Ramos (cell line): ENCODE measurements at regions not wholly inside any gene's neighbourhood (a gene's known extent, or its start where the extent isn't known, plus 50 kb on each side); places are given as distances from the start of the nearest gene placed in this dataset.
"Not testable (repeated sequence)": the region's sequence is repeated elsewhere in the genome, so short reads cannot be mapped to it uniquely, and the experiment has no call there.

Experiments
- in situ Hi-C: fragments of 300-500 bp; cut with MboI; formaldehyde crosslinking; loops from one replicate; pipeline ENCODE4 v1.14.3; 2022; ENCODE audit warnings: low sequenced_read_pairs; ENCODE audit not compliant: unreplicated experiment

DNA sequence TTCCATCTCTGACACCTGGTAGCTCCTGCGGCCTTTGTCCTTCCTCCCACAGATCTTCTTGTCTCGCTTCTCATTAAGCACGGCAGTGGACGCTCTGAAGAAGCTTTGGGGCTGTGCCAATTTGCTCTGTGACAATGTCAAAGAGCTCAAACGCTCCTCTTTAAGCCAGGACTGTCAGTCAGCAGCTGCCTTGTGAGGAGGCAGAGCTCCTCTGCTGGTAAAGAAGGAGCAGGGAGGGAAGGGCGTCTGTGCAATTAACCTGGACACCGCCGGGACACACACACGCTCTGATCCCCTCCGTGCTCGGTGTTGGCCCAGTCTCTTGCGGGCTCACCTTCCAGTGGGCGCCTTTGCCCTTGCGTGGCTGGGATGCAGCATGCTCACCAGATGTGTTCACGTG is 373.9 kb downstream of the BRD1 start:
- in situ Hi-C loops = no loop called here

- in situ Hi-C loops = not testable (repeated sequence)
These were observed 374.7 kb downstream of the BRD1 start for GRCh38 chr22:49453019-49453418.

- in situ Hi-C loops = no loop called here
These were observed 375.2 kb downstream of the BRD1 start for GRCh38 chr22:49452362-49452946.

DNA sequence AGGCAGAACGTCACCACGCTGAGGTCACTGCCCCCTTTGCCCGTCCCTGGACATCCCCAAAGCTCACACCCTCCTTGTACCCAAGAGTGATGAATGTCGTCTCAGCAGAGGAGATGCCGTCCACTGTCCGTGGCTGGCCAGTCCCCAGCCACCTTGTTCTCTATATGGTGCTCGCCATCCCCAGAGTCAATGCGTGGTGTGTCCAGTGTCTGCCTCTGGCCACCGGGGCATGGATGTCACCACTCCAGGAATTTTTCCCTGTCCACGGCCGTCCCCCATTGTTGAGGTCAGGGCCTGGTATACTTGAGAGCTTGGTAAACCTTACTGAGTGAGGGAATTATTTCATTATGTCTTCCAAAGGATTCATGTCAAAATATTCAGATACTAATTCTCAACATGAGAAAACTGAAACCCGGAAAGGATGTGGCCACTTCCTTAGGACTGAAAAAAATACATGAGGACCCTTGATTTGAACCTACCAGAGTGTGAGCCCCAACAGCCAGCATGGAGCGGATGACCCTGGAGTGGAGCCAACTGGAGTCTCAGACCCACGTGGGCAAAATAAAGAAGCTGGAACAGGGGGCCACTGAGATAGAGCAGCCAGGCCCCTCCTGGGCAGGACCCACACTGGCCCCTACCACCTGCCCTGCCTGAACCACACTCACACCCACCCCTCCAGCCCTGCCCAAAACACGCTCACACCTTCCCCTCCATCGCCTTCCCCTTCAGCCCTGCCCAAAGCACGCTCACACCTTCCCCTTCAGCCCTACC is 376.4 kb downstream of the BRD1 start:
- in situ Hi-C loops = no loop called here

DNA sequence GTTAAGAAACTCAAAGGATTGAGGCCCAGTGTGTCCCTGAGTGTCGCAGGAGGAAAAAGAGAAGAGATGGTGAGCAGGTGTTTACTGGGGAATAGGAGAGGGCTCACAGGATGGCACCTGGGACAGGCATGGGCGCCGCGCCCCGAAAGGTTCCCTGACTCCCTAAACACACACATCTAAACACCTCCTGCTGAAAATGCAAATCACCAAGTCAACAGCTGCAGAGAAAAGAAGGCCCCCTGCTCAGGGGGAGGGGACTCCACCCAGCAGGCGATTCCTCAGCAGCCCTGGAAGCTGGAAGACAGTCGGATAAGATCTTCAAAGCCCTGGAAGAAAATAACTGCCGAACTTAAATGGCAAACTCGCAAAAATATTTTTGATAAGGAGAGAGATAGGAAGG is 377.2 kb downstream of the BRD1 start:
- in situ Hi-C loops = no loop called here

DNA sequence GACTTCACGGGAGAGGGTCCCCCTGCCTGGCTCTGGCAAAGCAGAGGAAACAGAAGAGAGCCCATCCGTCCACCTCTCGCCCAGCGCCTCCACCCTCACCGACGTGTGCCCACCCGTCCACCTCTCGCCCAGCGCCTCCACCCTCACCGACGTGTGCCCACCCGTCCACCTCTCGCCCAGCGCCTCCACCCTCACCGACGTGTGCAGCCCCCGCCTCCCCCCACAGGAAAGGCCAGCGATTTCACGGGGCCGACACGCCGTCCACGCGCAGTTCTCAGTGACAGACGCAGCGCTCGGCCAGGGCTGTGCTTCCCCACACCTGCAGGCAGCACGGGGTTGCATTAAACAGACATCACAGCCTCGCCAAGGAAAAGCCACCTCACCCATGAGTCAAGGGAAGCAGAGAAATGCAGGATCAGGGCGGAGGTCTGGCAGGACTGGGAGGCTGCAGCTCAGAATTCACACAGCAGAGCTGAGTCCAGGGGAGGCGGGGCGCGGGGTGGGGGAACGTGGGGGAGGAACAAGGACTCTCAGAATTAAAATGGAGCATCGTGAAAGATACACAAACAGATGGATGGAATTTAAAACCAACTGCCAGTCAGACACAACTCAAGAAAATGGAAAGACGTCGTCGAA is 377.7 kb downstream of the BRD1 start:
- in situ Hi-C loops = no loop called here

GRCh38 chr22:49449377-49449776 is 378.3 kb downstream of the BRD1 start:
- in situ Hi-C loops = no loop called here

GRCh38 chr22:49448526-49448925 is 379.1 kb downstream of the BRD1 start:
- in situ Hi-C loops = no loop called here

GRCh38 chr22:49447837-49448236 is 379.8 kb downstream of the BRD1 start:
- in situ Hi-C loops = no loop called here

- in situ Hi-C loops = no loop called here
These were observed 380.6 kb downstream of the BRD1 start for GRCh38 chr22:49446759-49447710.

DNA sequence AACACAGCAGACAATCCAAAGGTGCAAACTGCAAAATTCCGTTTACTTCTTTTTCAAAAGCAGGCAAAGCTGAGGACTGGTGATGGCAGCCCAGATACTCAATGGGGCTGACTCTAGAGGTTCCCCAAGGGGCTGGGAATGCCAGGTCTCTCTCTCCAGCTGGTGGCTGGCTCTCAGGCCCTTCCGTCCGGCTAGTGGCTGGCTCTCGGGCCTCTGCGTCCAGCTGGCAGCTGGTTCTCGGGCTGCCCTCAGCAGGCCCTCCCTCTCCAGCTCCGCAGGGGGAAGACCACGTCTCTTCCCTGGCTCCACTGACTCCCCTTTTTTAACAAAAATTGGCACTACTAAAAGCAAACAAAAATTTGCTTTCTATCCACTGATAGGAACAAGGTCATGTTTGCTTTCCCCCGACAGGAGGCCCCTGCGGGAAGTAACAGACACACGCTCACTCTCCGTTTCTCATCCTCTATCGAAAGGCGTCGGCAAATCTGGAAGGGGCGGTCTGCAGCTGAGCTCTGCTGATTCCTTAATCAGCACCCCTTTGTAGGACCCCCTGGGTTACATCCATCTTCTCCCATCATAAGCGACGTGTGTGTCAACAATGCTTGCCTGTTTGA is 381.4 kb downstream of the BRD1 start:
- in situ Hi-C loops = no loop called here

- in situ Hi-C loops = no loop called here
These were observed 382.9 kb downstream of the BRD1 start for GRCh38 chr22:49444781-49445180.

- in situ Hi-C loops = no loop called here
These were observed 386.7 kb downstream of the BRD1 start for GRCh38 chr22:49440931-49441330.

DNA sequence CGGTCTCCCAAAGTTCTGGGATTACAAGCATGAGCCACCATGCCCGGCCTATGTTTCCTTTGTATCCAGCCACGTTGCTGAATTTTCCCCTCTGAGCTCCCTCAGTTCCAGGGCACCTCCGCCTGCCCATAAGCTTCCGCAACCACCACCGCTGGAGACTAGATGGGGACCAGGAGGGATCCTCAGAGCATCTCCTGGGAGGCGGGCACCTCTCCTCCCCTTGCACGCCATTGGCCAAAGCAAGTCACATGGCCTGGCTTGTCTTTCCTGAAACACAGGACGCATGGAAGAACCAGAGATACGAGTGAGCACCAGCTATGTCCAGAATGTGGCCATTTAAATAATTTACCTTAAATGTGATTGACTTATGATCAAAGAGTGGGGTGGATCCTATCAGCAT is 388.3 kb downstream of the BRD1 start:
- in situ Hi-C loops = no loop called here

DNA sequence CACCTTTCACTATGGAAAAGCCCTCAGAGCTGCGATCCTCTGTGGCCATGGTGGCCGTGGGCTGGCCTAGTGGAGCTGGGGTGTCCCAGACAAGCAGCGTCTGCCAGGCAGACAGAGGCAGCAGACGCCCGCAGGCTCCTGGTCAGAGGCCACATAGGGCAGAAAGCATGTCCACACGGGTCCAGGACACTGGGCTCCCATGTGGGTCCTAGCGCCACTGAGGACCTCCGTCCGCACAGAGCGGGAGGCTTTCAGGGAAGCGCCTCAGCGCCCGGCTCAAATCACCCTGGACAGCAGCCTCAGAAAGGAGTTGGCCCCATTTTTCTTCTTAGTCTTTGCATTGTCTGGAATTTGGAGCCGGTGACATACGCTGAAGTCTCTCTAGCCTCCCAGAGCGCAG is 389.7 kb downstream of the BRD1 start:
- in situ Hi-C loops = no loop called here

- in situ Hi-C loops = no loop called here
These were observed 390.3 kb downstream of the BRD1 start for GRCh38 chr22:49437356-49437755.

DNA sequence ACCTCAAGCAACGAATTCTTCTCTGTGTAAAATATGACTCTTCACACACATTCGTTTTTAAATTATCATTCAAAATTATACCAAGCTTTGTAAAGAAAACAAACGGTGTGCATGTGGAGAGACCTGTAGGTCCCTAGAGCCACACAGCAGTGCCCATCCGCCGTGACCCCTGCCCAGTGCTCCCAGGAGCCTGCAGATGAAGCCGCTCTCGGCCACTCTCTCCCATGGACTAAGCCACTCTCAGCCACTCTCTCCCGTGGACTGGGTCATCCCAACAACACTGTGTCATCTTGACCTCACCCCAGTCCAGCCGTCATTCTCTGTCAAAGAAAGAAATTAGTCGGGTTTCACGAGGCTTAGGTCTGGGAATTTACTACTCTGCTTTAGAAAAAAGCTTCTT is 391.6 kb downstream of the BRD1 start:
- in situ Hi-C loops = no loop called here

DNA sequence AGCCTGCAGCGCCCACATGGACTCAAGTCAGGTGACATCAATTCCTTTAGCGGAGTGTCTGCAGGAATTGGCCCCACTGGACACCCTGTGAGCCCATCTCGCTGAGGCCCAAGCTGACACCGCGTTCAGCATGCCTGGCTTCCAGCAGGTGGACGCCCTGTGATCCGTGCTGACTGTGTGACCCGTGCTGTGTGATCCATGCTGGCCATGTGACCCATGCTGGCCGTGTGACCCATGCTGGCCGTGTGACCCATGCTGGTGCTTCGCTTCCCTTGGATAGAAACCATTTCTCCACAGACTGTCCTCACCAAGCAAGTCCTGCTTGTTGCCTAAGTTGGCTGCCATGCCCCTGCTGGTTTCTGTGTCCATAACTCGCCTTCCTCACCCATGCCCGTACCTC is 392.1 kb downstream of the BRD1 start:
- in situ Hi-C loops = no loop called here

DNA sequence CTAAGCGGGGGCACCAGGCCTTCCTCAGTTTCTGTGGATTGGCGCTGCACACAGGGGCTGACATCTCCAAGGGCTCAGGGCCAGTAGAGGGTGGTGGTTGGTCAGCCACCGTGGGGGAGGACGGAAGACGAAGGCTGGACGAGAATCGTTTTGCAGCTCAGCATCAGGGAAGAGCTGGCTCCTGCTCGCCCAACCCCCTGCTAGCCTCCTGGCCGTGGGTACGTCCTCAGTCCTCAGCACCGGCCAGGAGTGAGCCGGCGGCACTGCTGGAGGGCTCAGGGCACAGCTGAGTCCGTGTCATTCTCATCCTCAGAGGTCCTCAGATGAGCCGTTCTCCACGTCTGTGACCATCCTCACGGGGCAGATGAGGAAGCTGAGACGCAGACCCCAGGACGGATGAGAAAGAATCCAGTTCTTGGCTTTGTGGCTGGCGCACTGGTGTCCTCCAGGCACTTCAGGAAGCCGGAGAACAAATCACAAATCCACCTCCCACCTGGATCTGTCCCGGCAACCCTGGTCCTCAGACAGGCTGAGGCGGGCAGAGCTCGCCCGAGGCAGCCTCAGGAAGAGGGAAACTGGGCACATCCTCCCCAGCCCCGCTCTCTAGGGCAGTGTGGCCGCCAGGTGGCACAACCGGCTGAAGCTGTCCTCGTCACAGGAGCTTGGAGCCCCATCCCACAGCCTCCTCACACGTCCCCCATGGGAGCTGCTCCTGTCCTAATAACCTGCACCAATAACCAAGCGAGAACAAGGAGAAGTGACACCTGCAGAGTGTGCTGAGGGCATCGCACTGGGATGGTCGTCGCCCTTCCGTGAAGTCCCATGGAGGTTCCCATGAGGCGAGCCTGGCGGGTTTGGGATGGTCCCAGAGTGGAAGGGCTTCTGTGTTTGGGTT is 393.7 kb downstream of the BRD1 start:
- in situ Hi-C loops = no loop called here
